NCI-H2107 treated with DMSO at 0.1 percent for 48 hours (cell line): ENCODE measurements at regions not wholly inside any gene's neighbourhood (a gene's known extent, or its start where the extent isn't known, plus 50 kb on each side); places are given as distances from the start of the nearest gene placed in this dataset.
A peak's percentile ranks its signal among the peaks of the same experiment; 100 is the strongest.
"Not testable (repeated sequence)": the region's sequence is repeated elsewhere in the genome, so short reads cannot be mapped to it uniquely, and the experiment has no call there.

ENCODE experiments used
- DNase-seq: peaks from one replicate; lab custom pipeline; 2025; ENCODE audit not compliant: unreplicated experiment; lab: John Stamatoyannopoulos, UW

DNA sequence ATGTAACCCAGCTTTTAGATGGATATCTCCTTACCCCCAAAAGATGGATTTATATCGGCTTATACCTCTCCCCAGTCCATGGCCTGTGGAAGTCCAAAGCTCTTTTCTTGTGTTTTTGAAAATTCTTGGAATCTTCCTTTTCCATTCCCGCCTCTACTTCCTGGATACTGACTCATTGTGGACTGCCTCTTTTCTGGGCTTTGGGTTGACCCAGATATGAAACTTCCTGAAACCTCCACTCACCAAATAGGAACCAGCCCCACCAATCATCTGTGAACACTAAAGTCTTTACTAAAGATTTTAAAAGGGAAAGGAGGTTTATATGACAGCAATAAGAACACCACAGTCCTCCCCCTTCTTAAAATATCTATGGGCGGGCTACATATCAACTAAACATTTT is 163.4 kb upstream of the SYN3 start:
- no peak for DNase-seq

DNA sequence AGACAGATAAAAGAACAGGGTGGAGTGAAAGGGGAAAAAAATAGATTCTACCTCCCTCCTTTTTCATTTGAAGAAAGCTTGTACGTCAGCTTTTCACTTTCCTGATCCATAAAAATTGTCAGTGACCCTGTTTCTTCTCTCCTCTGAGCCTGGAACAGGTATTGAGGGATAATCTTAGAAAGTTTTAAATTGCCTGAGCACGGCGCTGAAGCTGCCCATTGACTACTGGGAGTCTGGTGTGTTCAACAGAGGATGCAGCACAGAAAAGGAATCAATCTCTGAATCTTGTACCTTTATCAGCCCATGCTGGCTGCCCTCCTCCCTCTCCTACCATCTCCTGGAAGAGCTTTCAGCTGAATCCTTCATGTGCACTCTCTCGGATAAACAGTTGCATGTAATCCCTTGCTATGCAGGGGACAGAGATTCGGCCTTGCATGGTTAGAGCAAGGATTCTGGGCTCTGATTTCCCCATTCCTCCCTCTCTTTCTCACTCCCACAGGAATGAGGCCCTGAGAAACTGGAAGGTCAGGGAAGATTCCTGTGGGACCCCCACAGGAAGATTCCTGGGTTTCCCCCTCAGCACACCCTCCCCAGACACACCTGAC is 162.4 kb upstream of the SYN3 start:
- DNase-seq: no peak

DNA sequence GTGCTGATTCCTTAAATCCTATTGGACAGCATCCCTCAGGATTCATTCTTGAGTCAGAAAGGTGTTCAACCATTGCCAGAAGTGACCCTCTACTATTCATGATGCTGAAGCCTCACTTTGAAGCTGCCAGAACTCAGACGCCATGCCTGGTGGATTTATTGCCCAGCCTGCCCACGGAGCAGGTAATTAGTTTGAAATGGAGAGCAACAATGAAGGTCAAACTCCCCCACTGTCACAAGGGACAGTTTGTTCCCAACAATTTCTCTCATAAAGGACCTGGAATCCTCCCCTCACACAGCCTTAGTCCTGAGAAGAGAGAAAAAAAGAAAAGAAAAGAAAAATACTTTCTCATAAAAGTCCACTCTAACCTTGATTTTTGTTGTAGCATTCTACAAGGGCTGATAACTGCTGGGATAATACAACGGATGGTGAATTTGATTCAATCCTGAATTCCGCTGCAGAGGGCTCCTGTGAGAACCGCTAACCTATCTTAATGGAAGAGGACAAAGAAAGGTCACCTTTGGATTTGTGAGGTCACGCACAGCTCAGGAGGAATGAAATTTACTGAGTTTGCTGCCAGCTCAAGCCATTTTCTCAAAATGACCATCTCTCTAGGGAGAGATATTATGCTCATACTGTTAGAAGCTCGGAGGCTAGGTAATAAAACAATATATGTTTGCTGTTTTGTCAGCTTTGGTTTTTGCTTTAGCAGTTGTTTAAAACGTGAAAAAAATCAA is 161.6 kb upstream of the SYN3 start:
- no peak for DNase-seq

DNA sequence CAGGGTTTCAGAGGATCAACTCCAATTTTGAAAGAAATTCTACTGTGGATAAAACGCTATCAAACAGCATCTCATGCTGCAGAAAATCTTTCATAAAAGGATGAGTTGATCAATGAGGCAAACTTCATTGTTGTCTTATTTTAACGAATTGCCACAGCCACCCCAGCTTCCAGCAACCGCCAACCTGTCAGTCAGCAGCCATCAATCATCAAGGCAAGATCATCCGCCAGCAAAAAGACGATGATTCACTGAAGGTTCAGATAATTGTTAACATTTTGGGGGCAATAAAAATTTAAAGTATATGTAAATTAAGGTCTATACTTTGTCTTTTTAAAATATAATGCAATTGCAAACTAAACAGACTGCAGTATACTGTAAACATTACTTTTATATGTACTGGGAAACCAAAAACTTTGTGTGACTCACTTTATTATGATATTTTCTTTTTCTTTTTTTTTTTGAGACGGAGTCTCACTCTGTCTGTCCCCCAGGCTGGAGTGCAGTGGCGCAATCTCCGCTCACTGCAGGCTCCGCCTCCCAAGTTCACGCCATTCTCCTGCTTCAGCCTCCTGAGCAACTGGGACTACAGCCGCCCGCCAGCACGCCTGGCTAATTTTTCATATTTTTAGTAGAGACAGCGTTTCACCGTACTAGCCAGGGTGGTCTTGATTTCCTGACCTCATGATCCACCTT is 155.3 kb upstream of the SYN3 start:
- DNase-seq: no peak

DNA sequence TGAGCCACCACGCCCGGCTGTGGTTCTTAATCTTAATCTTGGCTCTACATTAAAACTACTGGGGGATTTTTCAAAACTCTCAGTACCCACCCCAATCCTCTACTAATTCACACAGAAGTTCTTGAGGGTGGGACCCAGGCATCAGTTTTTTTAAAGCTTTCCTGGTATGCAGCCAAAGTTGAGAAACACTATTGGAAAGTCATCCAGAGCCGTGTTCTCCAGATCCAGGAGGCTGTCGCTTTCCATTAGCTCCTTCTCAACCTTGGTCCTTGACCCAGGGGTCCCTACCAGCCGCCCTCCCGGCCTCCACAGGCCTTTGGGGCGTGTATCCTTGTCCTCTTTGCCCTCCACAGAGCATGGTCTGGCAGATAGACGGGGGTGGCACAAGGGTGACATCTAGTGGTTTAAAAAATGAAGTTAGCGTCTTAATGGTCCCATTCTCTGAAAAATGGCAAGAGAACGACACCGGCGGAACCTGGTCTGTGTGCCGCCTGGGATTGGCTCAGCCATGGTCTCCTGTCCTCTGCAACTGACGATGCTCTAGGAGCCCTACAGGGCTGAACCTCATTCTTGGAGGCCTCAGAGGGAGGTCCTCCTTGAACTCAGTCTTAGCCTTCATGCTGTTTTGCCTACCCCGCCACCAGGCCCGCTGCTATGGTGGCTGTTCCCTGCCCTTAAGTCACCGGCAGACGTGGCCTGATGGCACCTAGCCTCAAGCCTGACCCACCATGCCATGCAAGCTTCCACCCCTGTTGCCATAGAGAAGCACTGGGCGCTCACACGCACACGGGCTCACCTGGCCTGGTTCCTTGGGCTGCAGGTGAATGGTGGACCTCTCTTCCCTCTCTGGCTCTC is 152.0 kb upstream of the SYN3 start:
- DNase-seq: peak; percentile 27

DNA sequence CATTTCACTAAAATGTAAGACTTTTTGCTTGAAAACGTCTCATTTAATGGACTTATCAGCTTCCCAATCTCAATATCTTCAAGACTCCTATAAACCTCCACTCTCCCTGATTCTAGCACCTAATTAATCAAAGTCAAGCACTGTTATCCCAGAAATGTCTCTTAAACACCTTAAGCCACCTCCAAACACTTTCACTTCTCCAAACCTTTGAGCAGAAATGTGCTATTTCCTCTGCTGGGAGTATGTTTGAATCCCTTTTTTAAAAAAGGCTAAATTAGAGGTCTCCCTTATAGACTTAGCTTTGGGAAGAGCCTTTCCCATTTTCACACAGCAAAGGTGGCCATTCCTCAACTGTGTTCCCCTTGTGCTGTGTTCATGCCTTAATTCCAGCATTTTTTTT is 146.2 kb upstream of the SYN3 start:
- no peak for DNase-seq

DNA sequence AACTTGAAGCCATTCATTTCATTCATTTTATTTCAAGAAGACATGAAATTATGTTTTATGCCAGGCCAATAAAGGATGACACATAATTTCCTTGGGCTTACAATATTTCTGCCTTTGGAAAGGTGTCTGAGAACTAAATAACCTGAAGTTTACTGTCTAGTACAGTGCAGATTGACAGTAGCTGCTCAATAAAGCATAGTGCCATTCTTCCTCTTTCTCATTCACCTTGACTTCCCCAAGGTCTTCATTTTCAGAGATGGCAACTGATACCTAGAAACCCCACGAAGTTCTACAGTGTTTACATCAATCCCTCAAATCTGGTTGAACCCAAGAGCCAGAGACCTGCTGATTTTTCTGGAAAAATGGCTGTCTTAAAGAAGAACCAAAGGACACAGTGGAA is 144.3 kb upstream of the SYN3 start:
- no peak for DNase-seq

DNA sequence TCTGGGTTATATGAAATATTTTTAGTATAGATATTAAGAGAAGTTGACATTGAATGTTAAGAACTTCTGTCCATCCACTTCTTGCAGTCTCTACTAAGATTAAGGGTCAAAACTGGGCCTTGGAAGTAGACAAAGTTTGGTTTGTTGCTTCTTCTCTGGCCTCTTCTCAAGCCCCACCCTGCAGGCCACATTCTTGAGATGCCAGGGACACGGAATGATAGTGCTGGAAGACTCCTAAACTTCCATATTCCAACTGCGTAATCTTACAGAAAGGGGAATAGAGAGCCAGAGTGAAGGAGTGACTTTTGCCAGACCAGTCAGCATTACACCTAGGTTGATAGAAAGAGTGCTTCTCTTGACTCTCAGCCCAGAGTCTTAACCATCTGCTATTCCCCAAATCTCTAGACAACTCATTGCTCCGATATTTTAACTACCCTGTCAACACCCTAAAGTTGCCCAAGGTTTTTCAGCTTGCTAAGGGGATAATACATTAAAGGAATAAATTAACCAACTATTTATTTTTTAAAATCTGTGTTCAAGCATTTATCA is 136.4 kb upstream of the SYN3 start:
- DNase-seq: no peak

DNA sequence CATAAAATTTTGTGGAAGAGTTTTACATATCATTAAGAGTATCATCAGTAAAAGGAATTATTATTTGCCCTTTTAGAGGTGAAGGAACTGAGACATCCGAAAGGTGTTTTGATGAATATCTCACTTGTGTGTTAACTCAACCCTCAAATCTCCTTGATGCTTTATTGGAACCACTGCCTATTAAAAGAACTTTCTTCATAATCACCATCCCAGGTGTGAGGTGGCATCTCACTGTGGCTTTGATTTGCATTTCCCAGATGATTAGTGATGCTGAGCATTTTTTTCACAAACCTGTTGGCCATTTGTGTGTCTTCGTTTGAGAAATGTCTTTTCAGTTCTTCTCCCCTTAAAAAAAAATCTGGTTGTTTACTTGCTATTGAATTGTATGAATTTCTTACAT is 134.0 kb upstream of the SYN3 start:
- no peak for DNase-seq

DNA sequence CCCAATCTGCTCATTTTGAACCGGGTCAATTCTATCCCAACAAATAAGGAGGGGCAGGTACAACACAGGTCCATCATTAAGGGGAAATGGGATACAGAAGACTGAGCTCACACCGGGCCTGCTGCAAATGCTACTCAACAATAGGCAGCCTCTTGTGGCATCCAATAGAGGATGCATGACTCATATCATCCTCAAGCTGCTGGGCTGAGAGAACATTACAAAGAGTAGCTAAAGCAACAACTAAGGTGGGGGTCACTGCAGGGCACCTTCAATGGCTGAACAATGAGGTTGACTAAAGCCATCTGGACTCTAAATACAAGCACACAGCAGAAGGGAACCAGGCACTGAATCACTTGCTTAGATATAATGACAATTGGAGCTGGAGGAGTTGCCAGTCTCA is 130.1 kb upstream of the SYN3 start:
- DNase-seq: no peak

DNA sequence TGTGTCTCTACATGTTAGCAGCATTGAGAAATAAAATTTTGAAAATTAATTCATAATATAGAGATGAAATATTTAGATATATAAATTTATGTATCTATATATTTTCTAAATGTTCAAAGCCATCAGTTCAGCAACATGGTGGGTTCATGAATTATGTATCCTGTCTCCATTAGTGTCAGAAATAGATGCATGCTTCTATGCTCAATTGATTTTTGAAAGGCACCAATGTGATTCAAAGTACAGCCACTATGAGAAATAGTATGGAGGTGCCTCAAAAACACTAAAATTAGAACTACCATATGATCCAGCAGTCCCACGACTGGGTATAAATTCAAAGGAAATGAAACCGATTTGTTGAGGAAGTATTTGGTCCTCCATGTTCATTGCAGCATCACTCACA is 128.6 kb upstream of the SYN3 start:
- no peak for DNase-seq

DNA sequence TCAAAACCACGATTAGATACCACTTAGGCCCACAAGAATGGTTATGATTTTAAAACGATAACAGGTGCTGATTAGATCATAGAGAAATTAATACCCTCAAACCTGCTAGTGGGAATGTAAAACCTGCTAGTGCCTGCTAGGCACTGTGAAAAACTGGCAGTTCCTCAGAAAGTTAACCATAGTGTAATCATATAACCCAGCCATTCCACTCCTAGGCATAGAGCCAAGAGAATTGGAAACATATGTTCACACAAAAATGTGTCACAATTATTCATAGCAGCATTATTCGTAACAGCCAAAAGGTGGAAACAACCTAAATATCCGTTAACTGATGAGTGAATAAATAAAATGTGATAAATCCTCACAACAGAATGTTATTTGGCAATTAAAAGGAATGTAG is 122.2 kb upstream of the SYN3 start:
- no peak for DNase-seq

DNA sequence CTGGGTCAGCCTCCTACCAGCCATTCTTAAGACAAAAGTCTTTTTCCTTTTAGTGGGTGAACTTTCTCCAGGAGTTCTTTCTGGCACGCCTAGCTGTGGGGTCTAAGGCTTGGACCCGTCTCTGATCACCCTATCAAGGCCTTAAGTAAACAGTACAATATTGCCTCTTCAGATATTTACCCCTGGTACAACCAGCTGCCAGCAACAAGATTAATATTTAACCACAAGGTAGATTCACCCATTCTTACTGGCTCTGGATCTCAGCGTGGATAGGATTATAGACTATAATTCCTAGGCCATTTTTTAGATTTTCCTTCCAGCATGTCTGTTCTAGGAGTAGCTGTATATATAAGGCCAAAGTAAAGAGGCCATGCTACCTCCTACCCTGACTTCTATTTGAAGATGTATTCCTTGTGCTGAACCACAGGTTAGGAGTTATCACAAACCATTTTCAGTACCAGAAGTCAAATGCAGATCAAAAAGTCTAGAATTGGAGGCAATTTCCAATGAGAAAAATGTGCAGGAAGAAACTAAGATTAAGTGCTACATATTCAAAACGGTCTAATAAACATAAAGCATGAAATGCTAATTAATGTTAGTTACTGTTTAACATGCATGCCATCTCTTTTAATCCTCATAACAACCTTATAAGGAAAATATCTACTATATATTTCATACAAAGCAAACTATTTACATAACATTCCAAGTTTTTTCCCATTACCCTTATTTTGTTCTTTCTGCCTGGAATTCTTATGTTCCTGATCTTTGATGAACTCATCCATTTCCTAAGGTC is 110.0 kb upstream of the SYN3 start:
- DNase-seq: no peak

DNA sequence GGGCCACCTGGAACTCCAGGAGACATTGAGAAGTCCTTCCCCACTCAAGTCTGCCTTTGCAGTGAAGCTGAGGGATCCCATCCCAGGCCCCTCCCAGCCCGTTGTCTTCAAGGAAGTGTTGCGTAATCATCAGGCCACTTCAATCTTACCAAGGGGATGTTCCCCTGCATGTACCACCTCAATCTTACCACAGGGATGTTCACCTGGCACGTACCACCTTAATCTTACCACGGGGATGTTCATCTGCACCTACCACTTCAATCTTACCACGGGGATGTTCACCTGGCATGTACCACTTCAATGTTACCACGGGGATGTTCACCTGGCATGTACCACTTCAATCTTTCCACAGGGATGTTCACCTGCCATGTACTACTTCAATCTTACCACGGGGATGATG is 108.0 kb upstream of the SYN3 start:
- no peak for DNase-seq

DNA sequence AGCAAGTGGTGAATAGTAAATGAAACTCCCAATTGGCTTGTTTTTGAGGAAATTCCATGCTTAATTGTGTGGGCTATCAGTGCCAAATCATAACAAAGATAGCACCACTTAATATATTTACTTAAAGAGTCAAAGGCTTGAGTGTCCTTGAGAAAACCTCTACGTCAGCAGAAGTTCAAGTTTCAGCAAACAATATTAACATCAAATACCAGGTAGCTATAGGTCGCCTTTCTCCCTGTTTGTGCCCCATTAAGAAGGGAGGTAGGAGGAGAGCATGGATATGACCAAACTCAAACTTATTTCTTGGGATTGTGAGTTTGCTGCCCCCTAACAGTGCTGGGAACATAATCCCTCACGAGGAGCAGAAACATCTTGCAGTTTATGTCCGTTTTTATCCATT is 105.6 kb upstream of the SYN3 start:
- DNase-seq: no peak

DNA sequence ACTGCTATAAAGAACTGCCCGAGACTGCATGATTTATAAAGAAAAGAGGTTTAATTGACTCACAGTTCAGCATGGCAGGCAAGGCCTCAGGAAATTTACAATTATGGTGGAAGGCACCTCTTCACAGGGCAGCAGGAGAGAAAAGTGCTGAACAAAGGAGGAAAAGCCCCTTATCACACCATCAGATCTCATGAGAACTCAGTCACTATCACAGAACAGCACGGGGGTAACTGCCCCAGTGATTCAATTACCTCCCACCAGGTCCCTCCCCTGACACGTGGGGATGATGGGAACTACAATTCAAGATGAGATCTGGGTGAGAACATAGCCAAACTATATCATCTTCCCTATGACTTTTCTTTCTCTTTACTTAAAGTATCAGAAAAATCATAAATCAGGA is 104.0 kb upstream of the SYN3 start:
- DNase-seq: no peak

DNA sequence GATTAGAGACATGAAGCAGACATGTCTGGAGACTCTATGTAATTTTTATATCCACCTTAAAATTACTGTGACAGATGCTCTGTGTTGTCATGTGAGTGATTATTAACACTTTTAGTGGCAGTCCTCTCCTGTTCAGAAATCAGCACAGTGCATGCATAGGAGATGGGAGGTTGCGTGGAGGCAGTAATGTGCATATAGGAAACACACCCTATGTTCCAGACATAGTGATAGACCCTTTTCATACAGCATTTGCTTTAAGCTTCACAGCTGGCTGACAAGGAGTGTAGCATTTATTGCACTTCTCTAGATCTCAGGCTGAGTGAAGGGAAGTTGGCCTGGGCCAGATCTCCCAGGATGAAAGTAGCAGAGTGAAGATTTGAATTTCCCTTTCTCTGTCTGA is 102.3 kb upstream of the SYN3 start:
- DNase-seq: no peak

DNA sequence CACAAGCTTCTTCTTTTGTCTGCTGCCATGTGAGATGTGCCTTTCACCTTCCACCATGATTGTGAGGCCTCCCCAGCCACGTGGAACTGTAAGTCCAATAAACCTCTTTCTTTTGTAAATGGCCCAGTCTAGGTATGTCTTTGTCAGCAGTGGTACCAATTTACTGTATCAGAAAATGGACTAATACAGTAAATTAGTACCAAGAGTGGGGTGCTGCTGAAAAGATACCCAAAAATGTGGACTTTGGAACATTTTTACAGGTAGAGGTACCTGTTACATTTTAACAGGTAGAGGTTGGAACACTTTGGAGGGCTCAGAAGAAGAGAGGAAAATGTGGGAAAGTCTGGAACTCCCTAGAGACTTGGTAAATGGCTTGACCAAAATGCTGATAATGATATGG is 96.8 kb upstream of the SYN3 start:
- DNase-seq: not testable (repeated sequence)

DNA sequence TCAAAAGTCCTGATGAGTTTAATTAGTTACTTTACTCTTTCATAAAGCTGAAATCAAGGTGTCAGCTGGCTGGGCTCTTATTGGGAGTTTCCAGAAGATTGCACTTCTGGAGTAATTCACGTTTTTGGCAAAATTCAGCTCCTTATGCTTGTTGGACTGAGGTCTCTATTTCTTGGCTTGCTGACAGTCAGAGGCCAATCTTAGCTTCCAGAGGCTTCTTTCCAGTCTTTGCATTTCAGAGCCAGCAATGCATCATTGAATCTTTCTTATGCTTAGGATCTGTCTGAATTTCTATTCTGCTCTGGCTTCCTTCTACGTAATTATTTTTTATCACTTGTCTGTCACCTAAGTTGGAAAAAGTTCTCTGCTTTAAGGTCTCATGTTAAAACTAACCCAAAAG is 91.4 kb upstream of the SYN3 start:
- no peak for DNase-seq

DNA sequence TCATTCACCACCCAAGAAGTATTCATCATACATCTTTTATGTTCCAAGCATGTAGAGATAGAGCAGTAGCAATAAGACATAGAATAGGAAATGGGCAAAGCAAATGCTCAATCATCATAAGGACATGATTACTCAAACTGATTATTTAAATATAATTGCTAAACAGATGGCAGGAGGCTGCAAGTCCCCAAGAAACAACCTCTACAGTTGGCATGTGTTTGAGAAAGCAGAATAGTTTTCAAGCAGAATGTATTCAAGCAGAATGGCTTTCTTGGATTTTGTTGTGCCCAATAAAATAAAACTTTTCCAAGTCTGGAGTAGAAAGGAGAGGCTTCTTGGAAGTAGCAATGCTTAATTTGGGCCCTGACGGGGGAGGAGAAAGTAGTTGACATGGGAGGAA is 86.5 kb upstream of the SYN3 start:
- no peak for DNase-seq
